ENCODE measurements at regions not wholly inside any gene's neighbourhood (a gene's known extent, or its start where the extent isn't known, plus 50 kb on each side); places are given as distances from the start of the nearest gene placed in this dataset.
A peak's percentile ranks its signal among the peaks of the same experiment; 100 is the strongest.

- H3K9me3 Mint-ChIP-seq (ENCODE audit: unreplicated experiment): no peaks in the 10 kb centered on the region
These were observed 231.9 kb upstream of the TNRC6C start for GRCh38 chr17:77726549-77727006.

GRCh38 chr17:77727037-77727615 lies 231.4 kb upstream of the TNRC6C start:
- no peak overlapping the region for H3K27ac Mint-ChIP-seq (ENCODE audit: unreplicated experiment)
- no peak for DNase-seq (ENCODE audit: low spot score)
- H3K27me3 Mint-ChIP-seq (ENCODE audit: unreplicated experiment): peaks cover 2% of the 10 kb centered on the region
- H3K4me1 Mint-ChIP-seq (ENCODE audit: unreplicated experiment): peaks cover 2% of the 10 kb centered on the region
- H3K4me3 Mint-ChIP-seq (ENCODE audit: unreplicated experiment): peak overlapping the region; percentile 70
- no peaks in the 10 kb centered on the region for H3K36me3 Mint-ChIP-seq (ENCODE audit: low read depth, unreplicated experiment)
- TF ChIP-seq, protein P1, sequence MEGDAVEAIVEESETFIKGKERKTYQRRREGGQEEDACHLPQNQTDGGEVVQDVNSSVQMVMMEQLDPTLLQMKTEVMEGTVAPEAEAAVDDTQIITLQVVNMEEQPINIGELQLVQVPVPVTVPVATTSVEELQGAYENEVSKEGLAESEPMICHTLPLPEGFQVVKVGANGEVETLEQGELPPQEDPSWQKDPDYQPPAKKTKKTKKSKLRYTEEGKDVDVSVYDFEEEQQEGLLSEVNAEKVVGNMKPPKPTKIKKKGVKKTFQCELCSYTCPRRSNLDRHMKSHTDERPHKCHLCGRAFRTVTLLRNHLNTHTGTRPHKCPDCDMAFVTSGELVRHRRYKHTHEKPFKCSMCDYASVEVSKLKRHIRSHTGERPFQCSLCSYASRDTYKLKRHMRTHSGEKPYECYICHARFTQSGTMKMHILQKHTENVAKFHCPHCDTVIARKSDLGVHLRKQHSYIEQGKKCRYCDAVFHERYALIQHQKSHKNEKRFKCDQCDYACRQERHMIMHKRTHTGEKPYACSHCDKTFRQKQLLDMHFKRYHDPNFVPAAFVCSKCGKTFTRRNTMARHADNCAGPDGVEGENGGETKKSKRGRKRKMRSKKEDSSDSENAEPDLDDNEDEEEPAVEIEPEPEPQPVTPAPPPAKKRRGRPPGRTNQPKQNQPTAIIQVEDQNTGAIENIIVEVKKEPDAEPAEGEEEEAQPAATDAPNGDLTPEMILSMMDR (IDR thresholded peaks at IDR 0.05; ENCODE audit: unreplicated experiment): no peak
- no peaks in the 10 kb centered on the region for H3K9me3 Mint-ChIP-seq (ENCODE audit: unreplicated experiment)

More at GRCh38 chr17:77726549-77727006, 231.9 kb upstream of the TNRC6C start:
- H3K27me3 Mint-ChIP-seq (ENCODE audit: unreplicated experiment): peaks cover 2% of the 10 kb centered on the region
- H3K27ac Mint-ChIP-seq (ENCODE audit: unreplicated experiment): no peak overlapping the region
- H3K36me3 Mint-ChIP-seq (ENCODE audit: low read depth, unreplicated experiment): no peaks in the 10 kb centered on the region
- no peak for DNase-seq (ENCODE audit: low spot score)
- H3K4me1 Mint-ChIP-seq (ENCODE audit: unreplicated experiment): peaks cover 2% of the 10 kb centered on the region
- H3K4me3 Mint-ChIP-seq (ENCODE audit: unreplicated experiment): no peak overlapping the region
- TF ChIP-seq, protein P1 (IDR thresholded peaks at IDR 0.05; ENCODE audit: unreplicated experiment): no peak

DNA sequence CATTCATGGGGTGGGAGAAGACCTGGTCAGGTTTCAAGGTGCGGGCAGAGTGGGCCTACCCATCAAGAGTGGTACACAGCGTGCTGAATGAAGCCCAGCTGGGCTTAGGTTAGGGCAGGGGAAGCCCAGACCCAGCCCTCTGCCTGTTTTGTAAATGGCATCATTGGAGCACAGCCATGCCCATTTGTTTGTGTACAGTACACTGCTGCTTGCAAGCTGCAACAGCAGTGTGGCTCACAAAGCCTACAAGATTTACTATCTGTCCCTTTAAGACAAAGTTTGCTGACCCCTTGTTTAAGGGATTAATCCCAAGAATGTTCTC lies 230.1 kb upstream of the TNRC6C start:
- Mint-ChIP-seq H3K4me1 (ENCODE audit: unreplicated experiment) (peaks cover 2% of the 10 kb centered on the region), H3K27me3 (ENCODE audit: unreplicated experiment) (peaks cover 2% of the 10 kb centered on the region), H3K27ac (ENCODE audit: unreplicated experiment) (no peak overlapping the region), H3K36me3 (ENCODE audit: low read depth, unreplicated experiment) (no peaks in the 10 kb centered on the region), H3K9me3 (ENCODE audit: unreplicated experiment) (no peaks in the 10 kb centered on the region), H3K4me3 (ENCODE audit: unreplicated experiment) (no peak overlapping the region)
- TF ChIP-seq, protein P1 (IDR thresholded peaks at IDR 0.05; ENCODE audit: unreplicated experiment): no peak
- no peak for DNase-seq (ENCODE audit: low spot score)

GRCh38 chr17:77728871-77729270 lies 229.6 kb upstream of the TNRC6C start:
- peaks cover 2% of the 10 kb centered on the region for H3K27me3 Mint-ChIP-seq (ENCODE audit: unreplicated experiment)
- no peak overlapping the region for H3K27ac Mint-ChIP-seq (ENCODE audit: unreplicated experiment)
- no peaks in the 10 kb centered on the region for H3K9me3 Mint-ChIP-seq (ENCODE audit: unreplicated experiment)
- no peaks in the 10 kb centered on the region for H3K36me3 Mint-ChIP-seq (ENCODE audit: low read depth, unreplicated experiment)
- DNase-seq (ENCODE audit: low spot score): no peak
- TF ChIP-seq, protein P1 (IDR thresholded peaks at IDR 0.05; ENCODE audit: unreplicated experiment): no peak
- H3K4me1 Mint-ChIP-seq (ENCODE audit: unreplicated experiment): peaks cover 2% of the 10 kb centered on the region
- H3K4me3 Mint-ChIP-seq (ENCODE audit: unreplicated experiment): no peak overlapping the region

GRCh38 chr17:77729587-77729986 lies 228.9 kb upstream of the TNRC6C start:
- no peak overlapping the region for H3K4me3 Mint-ChIP-seq (ENCODE audit: unreplicated experiment)
- DNase-seq (ENCODE audit: low spot score): no peak
- no peaks in the 10 kb centered on the region for H3K9me3 Mint-ChIP-seq (ENCODE audit: unreplicated experiment)
- H3K27ac Mint-ChIP-seq (ENCODE audit: unreplicated experiment): no peak overlapping the region
- peaks cover 2% of the 10 kb centered on the region for H3K4me1 Mint-ChIP-seq (ENCODE audit: unreplicated experiment)
- peaks cover 2% of the 10 kb centered on the region for H3K27me3 Mint-ChIP-seq (ENCODE audit: unreplicated experiment)
- H3K36me3 Mint-ChIP-seq (ENCODE audit: low read depth, unreplicated experiment): no peaks in the 10 kb centered on the region
- TF ChIP-seq, protein P1 (IDR thresholded peaks at IDR 0.05; ENCODE audit: unreplicated experiment): no peak
